HG02678 (cell line): ENCODE measurements at regions not wholly inside any gene's neighbourhood (a gene's known extent, or its start where the extent isn't known, plus 50 kb on each side); places are given as distances from the start of the nearest gene placed in this dataset.
"Not testable (repeated sequence)": the region's sequence is repeated elsewhere in the genome, so short reads cannot be mapped to it uniquely, and the experiment has no call there.

Source experiments
- ATAC-seq: cut with Tn5 transposase; IDR thresholded peaks from one replicate; pipeline ENCODE4 v1.9.1; 2021; ENCODE audit warnings: mild to moderate bottlenecking, moderate library complexity; ENCODE audit not compliant: unreplicated experiment

DNA sequence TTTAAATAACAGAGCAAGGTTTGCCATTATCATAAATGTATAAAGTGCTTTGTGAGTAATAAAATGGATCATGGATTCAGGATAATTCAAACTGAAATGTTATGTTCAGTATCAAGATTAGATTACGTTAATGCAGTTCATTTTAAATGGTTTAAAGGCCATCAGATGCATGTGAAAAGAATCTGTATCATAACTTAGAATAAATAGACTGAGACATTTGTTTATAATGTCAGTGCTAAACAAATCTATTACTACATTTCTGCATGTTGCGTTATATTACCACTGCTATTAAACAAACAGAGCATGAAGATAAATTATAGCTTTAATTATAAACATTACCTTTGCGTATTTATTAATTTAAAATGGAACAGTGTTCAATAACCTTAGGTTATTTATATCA is 160.2 kb downstream of the TOX3 start:
- ATAC-seq, result no peak

DNA sequence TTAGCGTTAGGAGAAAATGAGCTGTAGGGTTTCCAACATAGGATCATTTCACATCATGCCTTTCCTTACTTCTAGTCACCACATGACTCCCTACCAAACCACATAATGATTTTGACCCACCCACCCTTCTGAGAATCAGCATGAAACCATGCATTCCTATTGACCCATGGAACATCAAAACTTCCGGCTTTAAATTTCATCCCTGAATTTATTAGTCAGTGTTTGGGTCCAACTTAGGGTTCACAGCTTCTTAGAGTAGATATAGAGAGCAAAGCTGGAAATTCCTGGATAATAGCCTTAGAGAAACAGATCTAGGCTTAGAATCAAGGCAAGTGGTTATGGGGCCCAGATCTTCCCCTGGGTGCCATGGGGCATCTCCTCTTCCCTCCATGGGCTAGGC is 162.6 kb downstream of the TOX3 start:
- ATAC-seq, result no peak

GRCh38 chr16:52383640-52384292 is 163.2 kb downstream of the TOX3 start:
- no peak for ATAC-seq

DNA sequence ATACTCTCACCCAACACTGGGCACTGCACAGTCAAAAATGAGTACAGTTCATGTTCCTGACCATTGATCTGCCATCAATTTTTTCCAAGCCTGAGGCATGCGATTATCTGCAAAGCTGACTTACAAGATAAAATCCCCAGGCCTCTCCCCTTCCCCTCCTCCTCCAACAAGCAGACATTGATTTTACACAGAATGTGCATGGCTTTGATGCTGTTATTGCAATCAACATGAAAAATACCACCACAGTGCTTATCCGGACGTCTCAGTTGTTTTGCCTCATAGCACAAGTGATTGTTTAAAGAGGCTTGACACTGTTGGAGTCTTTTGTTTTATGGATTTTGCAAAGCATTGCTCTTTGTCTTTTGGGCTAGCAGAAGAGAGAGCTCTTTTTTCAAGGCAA is 163.8 kb downstream of the TOX3 start:
- ATAC-seq, result no peak

- no peak for ATAC-seq
Observed at GRCh38 chr16:52379551-52379950, 167.4 kb downstream of the TOX3 start.

DNA sequence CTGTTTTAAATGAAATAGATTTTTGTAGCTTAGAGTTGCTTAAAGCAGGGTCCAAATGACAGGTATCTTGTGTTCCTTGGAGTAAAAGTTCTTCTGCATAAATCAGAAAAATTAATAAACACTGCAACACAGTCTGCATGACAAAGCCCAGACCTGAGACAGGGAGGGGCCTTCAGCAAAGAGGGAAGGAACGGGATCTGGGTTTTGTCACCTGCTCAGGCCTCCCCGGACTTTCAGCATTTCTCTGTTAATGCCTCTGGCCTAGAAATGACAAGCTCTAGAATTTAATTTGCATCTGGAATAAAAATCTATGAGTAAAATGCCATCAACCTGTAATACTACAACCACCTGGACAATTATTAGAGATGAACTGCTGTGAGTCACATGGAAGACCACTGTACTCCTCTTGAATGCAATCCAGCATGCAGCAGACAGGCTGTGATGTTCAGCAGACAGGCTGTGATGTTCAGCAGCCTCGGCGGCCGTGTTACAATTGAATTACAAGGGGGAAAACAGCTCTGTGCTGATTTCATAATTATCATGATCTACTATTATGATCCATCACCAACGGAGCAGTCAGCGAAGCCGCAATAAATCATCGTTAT is 170.2 kb downstream of the TOX3 start:
- no peak for ATAC-seq

- ATAC-seq, result no peak
Observed at GRCh38 chr16:52372313-52372712, 174.6 kb downstream of the TOX3 start.

DNA sequence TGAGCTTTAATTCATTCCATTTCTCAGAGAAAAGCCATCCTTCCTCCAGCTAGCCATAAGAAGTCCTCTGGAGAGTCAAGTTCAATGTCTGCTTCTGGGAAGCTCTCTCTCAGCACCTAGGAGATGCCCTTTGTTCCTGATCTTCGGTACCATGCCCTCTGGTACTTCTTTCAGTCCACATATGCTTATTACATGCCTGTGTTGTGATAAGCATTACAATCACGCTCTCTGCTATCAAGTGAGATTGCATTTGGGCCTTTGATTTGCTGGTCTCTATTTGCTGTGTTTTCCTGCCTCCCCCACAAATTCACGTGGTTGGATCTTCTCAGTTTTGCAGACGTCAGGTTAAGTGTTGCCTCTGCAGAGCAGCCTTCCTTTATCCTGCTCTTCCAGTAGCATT is 178.1 kb downstream of the TOX3 start:
- ATAC-seq, result no peak

DNA sequence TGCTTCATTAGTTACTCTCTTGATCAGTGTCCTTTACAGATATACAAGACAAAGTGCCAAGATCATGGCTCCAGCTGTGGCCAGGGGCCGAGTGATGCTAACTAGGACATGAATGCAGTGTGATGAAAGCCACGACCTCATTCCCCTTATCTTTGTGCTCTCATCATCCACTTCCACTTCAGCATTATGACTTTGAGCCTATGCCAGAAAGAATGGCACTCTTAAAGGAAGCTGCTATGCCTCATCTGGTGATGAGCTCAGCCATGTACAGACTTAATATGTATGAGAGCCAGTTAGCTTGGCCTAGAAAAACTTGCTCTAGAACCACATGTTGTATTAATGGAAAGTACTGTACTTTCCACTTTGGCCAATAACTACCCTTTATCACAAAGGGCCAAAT is 179.1 kb downstream of the TOX3 start:
- ATAC-seq, result no peak

DNA sequence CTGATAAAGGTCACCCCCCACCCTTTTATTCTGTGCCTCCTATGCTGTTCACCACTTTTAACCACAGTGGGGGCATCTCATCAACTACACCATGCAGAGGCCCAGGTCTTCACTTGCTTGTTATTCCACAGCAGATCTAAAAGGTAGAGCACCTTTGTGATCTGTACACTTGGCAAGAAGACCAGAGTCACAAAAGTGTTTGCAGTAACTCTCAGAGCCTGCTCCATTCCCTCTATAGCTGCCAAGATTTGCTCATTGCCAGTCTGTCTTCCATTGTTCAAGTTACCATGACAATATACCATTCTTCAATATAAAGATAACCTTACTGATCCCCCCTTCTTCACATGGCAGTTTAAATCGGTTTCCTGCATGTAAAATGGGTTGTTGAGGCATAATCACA is 180.0 kb downstream of the TOX3 start:
- ATAC-seq, result no peak

GRCh38 chr16:52364500-52364899 is 182.4 kb downstream of the TOX3 start:
- ATAC-seq, result peak; percentile 55

- no peak for ATAC-seq
Observed at GRCh38 chr16:52363082-52363481, 183.9 kb downstream of the TOX3 start.

GRCh38 chr16:52357711-52358110 is 189.2 kb downstream of the TOX3 start:
- ATAC-seq, result no peak

GRCh38 chr16:52353249-52353648 is 193.7 kb downstream of the TOX3 start:
- ATAC-seq, result no peak

DNA sequence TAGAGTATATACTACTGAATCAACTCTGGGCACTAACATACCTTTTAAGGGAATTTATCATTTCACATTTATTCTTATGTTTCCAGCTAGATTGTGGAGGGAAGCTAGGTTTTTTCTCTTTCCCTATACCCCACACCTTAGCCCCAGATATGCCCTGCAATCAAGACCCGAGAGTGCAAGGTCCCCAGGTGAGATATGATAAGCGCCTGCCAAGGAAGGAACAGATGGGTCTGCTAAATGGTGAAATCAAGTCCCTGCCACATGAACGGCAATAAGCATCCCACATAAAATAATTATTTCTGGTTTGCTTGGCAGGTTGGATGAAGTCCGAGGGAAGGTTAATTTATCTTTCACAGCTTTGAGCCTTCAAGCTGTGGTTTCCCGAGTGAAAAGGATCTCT is 195.5 kb downstream of the TOX3 start:
- ATAC-seq, result no peak

GRCh38 chr16:52350031-52350642 is 196.8 kb downstream of the TOX3 start:
- no peak for ATAC-seq

DNA sequence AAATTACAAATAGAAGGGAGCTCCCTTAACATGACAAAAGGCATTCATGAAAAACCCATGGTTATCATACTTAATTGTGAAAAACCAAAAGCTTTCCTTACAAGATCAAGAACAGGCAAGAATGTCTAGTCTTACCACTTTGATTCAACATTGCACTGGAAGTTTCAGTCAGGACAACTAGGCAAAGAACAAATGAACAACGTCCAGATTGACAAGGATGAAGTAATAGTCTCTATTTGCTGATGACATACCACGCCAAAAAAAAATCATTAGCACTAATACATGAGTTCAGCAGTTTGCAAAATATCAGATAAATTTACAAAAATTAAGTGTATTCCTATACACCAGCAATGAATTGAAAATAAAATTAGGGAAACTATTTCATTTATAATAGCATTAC is 200.2 kb downstream of the TOX3 start:
- no peak for ATAC-seq

DNA sequence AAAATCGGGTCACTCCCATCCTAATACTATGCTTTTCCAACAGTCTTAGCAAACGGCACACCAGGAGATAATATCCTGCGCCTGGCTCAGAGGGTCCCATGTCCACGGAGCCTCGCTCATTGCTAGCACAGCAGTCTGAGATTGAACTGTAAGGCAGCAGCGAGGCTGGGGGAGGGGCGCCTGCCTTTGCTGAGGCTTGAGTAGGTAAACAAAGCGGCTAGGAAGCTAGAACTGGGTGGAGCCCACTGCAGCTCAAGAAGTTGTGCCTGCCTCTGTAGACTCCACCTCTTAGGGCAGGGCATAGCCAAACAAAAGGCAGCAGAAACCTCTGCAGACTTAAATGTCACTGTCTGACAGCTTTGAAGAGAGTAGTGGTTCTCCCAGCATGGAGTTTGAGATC is 213.3 kb downstream of the TOX3 start:
- ATAC-seq, result not testable (repeated sequence)

DNA sequence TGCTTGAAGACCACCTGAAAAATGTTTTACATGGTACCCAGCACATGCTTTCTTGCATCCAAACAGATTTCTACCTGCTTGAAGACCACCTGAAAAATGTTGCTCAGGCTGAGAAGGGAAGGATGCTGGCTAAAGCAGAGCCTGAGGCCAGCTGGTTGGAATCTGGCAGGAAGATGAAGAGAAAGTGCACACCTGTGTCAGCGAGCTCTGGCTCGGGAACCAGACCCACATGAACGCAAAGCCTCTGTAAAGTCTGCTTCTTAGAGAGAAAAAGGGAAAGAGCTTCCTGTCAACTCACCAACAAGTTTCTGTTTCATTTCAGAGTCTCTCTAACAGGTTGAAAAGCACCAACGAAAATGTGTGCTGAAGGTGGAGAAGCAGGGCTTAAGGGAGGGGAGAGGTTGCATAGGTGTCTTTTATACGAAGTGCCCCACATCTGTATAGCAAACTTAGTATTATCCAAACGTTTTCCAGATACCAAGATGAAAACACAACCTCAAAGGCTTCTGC is 226.0 kb downstream of the TOX3 start:
- no peak for ATAC-seq

GRCh38 chr16:52318302-52319009 is 228.5 kb downstream of the TOX3 start:
- ATAC-seq, result no peak

DNA sequence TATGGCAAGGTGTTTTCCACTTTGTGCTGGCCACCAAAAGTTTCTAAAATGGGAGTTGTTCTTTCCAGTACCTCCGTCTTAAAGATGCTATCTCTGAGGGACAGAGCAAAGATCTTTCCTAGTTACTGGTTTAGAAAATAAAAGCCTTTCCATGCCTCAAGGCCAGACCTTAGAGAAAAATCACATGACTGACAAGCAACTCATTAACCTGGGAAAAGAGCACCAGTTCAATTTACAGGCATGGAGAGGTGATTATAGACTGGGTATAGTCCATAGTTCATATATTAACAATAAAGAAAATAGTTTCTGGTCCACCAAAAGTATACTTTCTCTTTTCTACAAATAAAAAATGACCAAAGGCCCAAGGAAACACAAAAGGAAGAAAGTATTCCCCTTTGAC is 230.7 kb downstream of the TOX3 start:
- no peak for ATAC-seq

- ATAC-seq, result no peak
Observed at GRCh38 chr16:52312716-52313115, 234.2 kb downstream of the TOX3 start.
